ENCODE measurements at regions not wholly inside any gene's neighbourhood (a gene's known extent, or its start where the extent isn't known, plus 50 kb on each side); places are given as distances from the start of the nearest gene placed in this dataset.

DNA sequence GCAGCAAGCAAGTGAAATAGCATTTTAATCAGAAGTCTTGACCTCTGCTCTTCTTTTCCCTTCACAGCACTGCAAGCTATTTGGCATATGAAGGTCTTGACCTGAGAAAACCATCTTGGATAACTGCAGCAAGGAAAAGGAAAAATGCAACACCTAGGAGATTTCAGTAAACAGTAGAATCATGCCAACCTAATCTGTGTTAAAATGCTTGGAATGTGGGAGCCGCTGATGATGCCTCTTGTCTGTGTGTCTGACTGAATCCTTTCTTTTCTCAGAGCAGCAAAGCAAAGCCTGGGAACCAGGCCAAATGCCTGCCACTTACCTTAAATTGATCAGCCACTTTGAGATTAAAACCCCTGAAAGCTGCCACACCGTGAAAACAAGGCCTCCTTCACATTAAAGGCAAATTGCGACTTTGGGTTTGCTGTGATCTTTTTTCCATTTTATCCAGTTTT, 80.4 kb upstream of the CDK6 start:
- no peak overlapping the region for H3K27ac Mint-ChIP-seq
- Histone ChIP-seq H2AFZ (ENCODE audit: insufficient read depth, low read depth, low read length, poor library complexity, severe bottlenecking) (no peak overlapping the region), H3K4me3 (replicated peaks in 1 of 3; ENCODE audit: low read depth in 2 of 3, low read length in 3 of 3) (no peak overlapping the region), H3K9ac (ENCODE audit: insufficient read depth, low read length, poor library complexity, severe bottlenecking) (no peak overlapping the region), H3K9me3 (replicated peaks in 1 of 2; ENCODE audit: control insufficient read depth in 1 of 2, insufficient read depth in 1 of 2, low read length in 2 of 2) (no peaks in the 10 kb centered on the region), H3K27me3 (ENCODE audit: control insufficient read depth in 2 of 2, insufficient read depth in 2 of 2, low read length in 2 of 2) (no peaks in the 10 kb centered on the region), H3K27ac (ENCODE audit: low read depth in 1 of 2, low read length in 2 of 2) (no peak overlapping the region), H3K4me2 (replicated peaks; ENCODE audit: extremely low read depth, low read length, poor library complexity, severe bottlenecking) (no peak overlapping the region), H3K36me3 (replicated peaks in 1 of 2; ENCODE audit: control insufficient read depth in 1 of 2, insufficient read depth in 2 of 2, low read length in 2 of 2) (no peaks in the 10 kb centered on the region), H3K4me1 (ENCODE audit: control insufficient read depth in 1 of 2, insufficient read depth in 2 of 2, low read length in 2 of 2) (no peaks in the 10 kb centered on the region), H3K79me2 (ENCODE audit: insufficient read depth, low read length) (no peaks in the 10 kb centered on the region), H4K20me1 (ENCODE audit: insufficient read depth, low read length) (no peaks in the 10 kb centered on the region)
- no peak overlapping the region for H3K4me3 Mint-ChIP-seq
- peaks cover 0 to 4% (median 0%) of the 10 kb centered on the region in 7 donors for H3K9me3 Mint-ChIP-seq
- TF ChIP-seq CTCF (IDR thresholded peaks at IDR 0.05) = no peak
- no peaks in the 10 kb centered on the region for H3K36me3 Mint-ChIP-seq
- no peaks in the 10 kb centered on the region for H3K4me1 Mint-ChIP-seq
- WGBS (ENCODE audit: insufficient coverage) = no CpG with 5 or more reads among the region's 3 CpGs
- DNase-seq = no peak
- intact Hi-C loops (cut with micrococcal nuclease) = no loop called here
- no peaks in the 10 kb centered on the region for H3K27me3 Mint-ChIP-seq (ENCODE audit: low read depth in 3 of 3)

- TF ChIP-seq CTCF (IDR thresholded peaks at IDR 0.05) = no peak
- Mint-ChIP-seq H3K36me3 (no peaks in the 10 kb centered on the region), H3K9me3 (peaks cover 0 to 4% (median 0%) of the 10 kb centered on the region in 7 donors), H3K27ac (no peak overlapping the region), H3K4me3 (no peak overlapping the region), H3K27me3 (ENCODE audit: low read depth in 3 of 3) (no peaks in the 10 kb centered on the region), H3K4me1 (no peaks in the 10 kb centered on the region)
- Histone ChIP-seq H3K27me3 (ENCODE audit: control insufficient read depth in 2 of 2, insufficient read depth in 2 of 2, low read length in 2 of 2) (no peaks in the 10 kb centered on the region), H3K9ac (ENCODE audit: insufficient read depth, low read length, poor library complexity, severe bottlenecking) (no peak overlapping the region), H3K36me3 (replicated peaks in 1 of 2; ENCODE audit: control insufficient read depth in 1 of 2, insufficient read depth in 2 of 2, low read length in 2 of 2) (no peaks in the 10 kb centered on the region), H3K4me2 (replicated peaks; ENCODE audit: extremely low read depth, low read length, poor library complexity, severe bottlenecking) (no peak overlapping the region), H3K9me3 (replicated peaks in 1 of 2; ENCODE audit: control insufficient read depth in 1 of 2, insufficient read depth in 1 of 2, low read length in 2 of 2) (no peaks in the 10 kb centered on the region), H2AFZ (ENCODE audit: insufficient read depth, low read depth, low read length, poor library complexity, severe bottlenecking) (no peak overlapping the region), H4K20me1 (ENCODE audit: insufficient read depth, low read length) (no peaks in the 10 kb centered on the region), H3K79me2 (ENCODE audit: insufficient read depth, low read length) (no peaks in the 10 kb centered on the region), H3K4me1 (ENCODE audit: control insufficient read depth in 1 of 2, insufficient read depth in 2 of 2, low read length in 2 of 2) (no peaks in the 10 kb centered on the region), H3K27ac (ENCODE audit: low read depth in 1 of 2, low read length in 2 of 2) (no peak overlapping the region), H3K4me3 (replicated peaks in 1 of 3; ENCODE audit: low read depth in 2 of 3, low read length in 3 of 3) (no peak overlapping the region)
- 83% methylated on average over 1 of the region's 3 CpGs for WGBS (ENCODE audit: insufficient coverage)
- no peak for DNase-seq
- intact Hi-C loops (cut with micrococcal nuclease) = no loop called here
These were observed 79.0 kb upstream of the CDK6 start for GRCh38 chr7:92915348-92915747.

Data from CD14-positive monocyte (primary cell).